ENCODE measurements at regions not wholly inside any gene's neighbourhood (a gene's known extent, or its start where the extent isn't known, plus 50 kb on each side); places are given as distances from the start of the nearest gene placed in this dataset.
A peak's percentile ranks its signal among the peaks of the same experiment; 100 is the strongest.

DNA sequence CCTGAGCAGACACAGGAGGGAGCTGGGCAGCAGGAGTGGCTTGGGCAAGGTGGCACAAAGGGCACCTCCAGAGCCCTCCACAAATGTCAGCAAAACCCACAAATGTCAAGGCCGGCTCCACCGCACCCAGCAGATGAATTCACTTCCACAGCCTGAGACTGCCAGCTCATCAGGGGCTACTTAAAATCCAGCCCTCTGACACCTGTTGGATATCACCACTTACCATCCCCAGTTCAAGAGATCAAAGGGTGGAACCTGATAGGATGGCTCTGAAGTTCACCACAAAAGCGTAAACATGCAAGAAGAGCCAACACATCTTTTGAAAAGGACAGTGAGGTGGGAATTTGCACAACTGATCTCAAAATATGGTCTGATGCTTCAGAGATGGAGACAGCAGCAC is 168.6 kb upstream of the GRK3 start (continued):
- TF ChIP-seq, protein P1, sequence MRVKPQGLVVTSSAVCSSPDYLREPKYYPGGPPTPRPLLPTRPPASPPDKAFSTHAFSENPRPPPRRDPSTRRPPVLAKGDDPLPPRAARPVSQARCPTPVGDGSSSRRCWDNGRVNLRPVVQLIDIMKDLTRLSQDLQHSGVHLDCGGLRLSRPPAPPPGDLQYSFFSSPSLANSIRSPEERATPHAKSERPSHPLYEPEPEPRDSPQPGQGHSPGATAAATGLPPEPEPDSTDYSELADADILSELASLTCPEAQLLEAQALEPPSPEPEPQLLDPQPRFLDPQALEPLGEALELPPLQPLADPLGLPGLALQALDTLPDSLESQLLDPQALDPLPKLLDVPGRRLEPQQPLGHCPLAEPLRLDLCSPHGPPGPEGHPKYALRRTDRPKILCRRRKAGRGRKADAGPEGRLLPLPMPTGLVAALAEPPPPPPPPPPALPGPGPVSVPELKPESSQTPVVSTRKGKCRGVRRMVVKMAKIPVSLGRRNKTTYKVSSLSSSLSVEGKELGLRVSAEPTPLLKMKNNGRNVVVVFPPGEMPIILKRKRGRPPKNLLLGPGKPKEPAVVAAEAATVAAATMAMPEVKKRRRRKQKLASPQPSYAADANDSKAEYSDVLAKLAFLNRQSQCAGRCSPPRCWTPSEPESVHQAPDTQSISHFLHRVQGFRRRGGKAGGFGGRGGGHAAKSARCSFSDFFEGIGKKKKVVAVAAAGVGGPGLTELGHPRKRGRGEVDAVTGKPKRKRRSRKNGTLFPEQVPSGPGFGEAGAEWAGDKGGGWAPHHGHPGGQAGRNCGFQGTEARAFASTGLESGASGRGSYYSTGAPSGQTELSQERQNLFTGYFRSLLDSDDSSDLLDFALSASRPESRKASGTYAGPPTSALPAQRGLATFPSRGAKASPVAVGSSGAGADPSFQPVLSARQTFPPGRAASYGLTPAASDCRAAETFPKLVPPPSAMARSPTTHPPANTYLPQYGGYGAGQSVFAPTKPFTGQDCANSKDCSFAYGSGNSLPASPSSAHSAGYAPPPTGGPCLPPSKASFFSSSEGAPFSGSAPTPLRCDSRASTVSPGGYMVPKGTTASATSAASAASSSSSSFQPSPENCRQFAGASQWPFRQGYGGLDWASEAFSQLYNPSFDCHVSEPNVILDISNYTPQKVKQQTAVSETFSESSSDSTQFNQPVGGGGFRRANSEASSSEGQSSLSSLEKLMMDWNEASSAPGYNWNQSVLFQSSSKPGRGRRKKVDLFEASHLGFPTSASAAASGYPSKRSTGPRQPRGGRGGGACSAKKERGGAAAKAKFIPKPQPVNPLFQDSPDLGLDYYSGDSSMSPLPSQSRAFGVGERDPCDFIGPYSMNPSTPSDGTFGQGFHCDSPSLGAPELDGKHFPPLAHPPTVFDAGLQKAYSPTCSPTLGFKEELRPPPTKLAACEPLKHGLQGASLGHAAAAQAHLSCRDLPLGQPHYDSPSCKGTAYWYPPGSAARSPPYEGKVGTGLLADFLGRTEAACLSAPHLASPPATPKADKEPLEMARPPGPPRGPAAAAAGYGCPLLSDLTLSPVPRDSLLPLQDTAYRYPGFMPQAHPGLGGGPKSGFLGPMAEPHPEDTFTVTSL (CRISPR knock-in tag; IDR thresholded peaks at IDR 0.05; ENCODE audit: borderline replicate concordance): peak; percentile 77; the same call in 1 of the 2 replicates
- TF ChIP-seq NR2F6 (IDR thresholded peaks at IDR 0.05) (peak; percentile 75), NR2F6 (CRISPR knock-in tag; IDR thresholded peaks at IDR 0.05) (peak; percentile 86), CBFB (CRISPR knock-in tag; IDR thresholded peaks at IDR 0.05) (peak; percentile 85), NFYB (CRISPR knock-in tag; IDR thresholded peaks at IDR 0.05) (peak; percentile 26; the same call in 1 of the 2 replicates), SP1 (IDR thresholded peaks at IDR 0.05) (no peak), SP1 (CRISPR knock-in tag; IDR thresholded peaks at IDR 0.05) (no peak), HNF4A (CRISPR knock-in tag; IDR thresholded peaks at IDR 0.05) (peak; percentile 78), ATAD3A (CRISPR knock-in tag; IDR thresholded peaks at IDR 0.05) (no peak), ZNF121 (CRISPR knock-in tag; IDR thresholded peaks at IDR 0.05) (no peak), NFE2L2 (IDR thresholded peaks at IDR 0.05; ENCODE audit: low read length) (no peak)
- TF ChIP-seq, protein P2, sequence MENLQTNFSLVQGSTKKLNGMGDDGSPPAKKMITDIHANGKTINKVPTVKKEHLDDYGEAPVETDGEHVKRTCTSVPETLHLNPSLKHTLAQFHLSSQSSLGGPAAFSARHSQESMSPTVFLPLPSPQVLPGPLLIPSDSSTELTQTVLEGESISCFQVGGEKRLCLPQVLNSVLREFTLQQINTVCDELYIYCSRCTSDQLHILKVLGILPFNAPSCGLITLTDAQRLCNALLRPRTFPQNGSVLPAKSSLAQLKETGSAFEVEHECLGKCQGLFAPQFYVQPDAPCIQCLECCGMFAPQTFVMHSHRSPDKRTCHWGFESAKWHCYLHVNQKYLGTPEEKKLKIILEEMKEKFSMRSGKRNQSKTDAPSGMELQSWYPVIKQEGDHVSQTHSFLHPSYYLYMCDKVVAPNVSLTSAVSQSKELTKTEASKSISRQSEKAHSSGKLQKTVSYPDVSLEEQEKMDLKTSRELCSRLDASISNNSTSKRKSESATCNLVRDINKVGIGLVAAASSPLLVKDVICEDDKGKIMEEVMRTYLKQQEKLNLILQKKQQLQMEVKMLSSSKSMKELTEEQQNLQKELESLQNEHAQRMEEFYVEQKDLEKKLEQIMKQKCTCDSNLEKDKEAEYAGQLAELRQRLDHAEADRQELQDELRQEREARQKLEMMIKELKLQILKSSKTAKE (CRISPR knock-in tag; IDR thresholded peaks at IDR 0.05; ENCODE audit: borderline replicate concordance): peak; percentile 61; the same call in 1 of the 2 replicates
- TF ChIP-seq, protein P3, sequence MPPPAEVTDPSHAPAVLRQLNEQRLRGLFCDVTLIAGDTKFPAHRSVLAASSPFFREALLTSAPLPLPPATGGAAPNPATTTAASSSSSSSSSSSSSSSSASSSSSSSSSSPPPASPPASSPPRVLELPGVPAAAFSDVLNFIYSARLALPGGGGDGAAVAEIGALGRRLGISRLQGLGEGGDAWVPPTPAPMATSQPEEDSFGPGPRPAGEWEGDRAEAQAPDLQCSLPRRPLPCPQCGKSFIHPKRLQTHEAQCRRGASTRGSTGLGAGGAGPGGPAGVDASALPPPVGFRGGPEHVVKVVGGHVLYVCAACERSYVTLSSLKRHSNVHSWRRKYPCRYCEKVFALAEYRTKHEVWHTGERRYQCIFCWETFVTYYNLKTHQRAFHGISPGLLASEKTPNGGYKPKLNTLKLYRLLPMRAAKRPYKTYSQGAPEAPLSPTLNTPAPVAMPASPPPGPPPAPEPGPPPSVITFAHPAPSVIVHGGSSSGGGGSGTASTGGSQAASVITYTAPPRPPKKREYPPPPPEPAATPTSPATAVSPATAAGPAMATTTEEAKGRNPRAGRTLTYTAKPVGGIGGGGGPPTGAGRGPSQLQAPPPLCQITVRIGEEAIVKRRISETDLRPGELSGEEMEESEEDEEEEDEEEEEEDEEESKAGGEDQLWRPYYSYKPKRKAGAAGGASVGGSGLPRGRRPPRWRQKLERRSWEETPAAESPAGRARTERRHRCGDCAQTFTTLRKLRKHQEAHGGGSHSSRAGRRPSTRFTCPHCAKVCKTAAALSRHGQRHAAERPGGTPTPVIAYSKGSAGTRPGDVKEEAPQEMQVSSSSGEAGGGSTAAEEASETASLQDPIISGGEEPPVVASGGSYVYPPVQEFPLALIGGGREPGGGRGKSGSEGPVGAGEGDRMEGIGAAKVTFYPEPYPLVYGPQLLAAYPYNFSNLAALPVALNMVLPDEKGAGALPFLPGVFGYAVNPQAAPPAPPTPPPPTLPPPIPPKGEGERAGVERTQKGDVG (CRISPR knock-in tag; IDR thresholded peaks at IDR 0.05; ENCODE audit: borderline replicate concordance): no peak
- TF ChIP-seq, protein P4, sequence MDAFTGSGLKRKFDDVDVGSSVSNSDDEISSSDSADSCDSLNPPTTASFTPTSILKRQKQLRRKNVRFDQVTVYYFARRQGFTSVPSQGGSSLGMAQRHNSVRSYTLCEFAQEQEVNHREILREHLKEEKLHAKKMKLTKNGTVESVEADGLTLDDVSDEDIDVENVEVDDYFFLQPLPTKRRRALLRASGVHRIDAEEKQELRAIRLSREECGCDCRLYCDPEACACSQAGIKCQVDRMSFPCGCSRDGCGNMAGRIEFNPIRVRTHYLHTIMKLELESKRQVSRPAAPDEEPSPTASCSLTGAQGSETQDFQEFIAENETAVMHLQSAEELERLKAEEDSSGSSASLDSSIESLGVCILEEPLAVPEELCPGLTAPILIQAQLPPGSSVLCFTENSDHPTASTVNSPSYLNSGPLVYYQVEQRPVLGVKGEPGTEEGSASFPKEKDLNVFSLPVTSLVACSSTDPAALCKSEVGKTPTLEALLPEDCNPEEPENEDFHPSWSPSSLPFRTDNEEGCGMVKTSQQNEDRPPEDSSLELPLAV (CRISPR knock-in tag; conservative IDR thresholded peaks at IDR 0.05; ENCODE audit: low read depth): no peak
- TF ChIP-seq, protein P5, sequence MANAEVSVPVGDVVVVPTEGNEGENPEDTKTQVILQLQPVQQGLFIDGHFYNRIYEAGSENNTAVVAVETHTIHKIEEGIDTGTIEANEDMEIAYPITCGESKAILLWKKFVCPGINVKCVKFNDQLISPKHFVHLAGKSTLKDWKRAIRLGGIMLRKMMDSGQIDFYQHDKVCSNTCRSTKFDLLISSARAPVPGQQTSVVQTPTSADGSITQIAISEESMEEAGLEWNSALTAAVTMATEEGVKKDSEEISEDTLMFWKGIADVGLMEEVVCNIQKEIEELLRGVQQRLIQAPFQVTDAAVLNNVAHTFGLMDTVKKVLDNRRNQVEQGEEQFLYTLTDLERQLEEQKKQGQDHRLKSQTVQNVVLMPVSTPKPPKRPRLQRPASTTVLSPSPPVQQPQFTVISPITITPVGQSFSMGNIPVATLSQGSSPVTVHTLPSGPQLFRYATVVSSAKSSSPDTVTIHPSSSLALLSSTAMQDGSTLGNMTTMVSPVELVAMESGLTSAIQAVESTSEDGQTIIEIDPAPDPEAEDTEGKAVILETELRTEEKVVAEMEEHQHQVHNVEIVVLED (CRISPR knock-in tag; IDR thresholded peaks at IDR 0.05; ENCODE audit: borderline replicate concordance): no peak
- TF ChIP-seq, protein P6, sequence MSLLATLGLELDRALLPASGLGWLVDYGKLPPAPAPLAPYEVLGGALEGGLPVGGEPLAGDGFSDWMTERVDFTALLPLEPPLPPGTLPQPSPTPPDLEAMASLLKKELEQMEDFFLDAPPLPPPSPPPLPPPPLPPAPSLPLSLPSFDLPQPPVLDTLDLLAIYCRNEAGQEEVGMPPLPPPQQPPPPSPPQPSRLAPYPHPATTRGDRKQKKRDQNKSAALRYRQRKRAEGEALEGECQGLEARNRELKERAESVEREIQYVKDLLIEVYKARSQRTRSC (CRISPR knock-in tag; IDR thresholded peaks at IDR 0.05; ENCODE audit: low read depth): no peak

Measured in HepG2 (cell line).